OCI-LY1 (cell line): ENCODE measurements at regions not wholly inside any gene's neighbourhood (a gene's known extent, or its start where the extent isn't known, plus 50 kb on each side); places are given as distances from the start of the nearest gene placed in this dataset.

ENCODE experiments used
- CTCF ChIP-seq: fragments of 200-600 bp; sonication (generic), shearing (Covaris generic); IDR thresholded peaks from 2 replicates; pipeline ENCODE4 v1.5.1; 2017; ENCODE audit warnings: mild to moderate bottlenecking, antibody characterized with exemption, low read length, moderate library complexity, mixed read lengths
- EZH2 ChIP-seq: fragments of 200-600 bp; sonication (generic), shearing (Covaris generic); IDR thresholded peaks from 2 replicates; pipeline ENCODE4 v1.8.0; 2017; ENCODE audit warnings: borderline replicate concordance, mixed run types, mild to moderate bottlenecking, antibody characterized with exemption, low read length, moderate library complexity, mixed read lengths

GRCh38 chr2:8494151-8494550 is 187.7 kb upstream of the ID2 start:
- TF ChIP-seq EZH2 = no peak
- TF ChIP-seq CTCF = no peak
